ENCODE measurements at regions not wholly inside any gene's neighbourhood (a gene's known extent, or its start where the extent isn't known, plus 50 kb on each side); places are given as distances from the start of the nearest gene placed in this dataset.

DNA sequence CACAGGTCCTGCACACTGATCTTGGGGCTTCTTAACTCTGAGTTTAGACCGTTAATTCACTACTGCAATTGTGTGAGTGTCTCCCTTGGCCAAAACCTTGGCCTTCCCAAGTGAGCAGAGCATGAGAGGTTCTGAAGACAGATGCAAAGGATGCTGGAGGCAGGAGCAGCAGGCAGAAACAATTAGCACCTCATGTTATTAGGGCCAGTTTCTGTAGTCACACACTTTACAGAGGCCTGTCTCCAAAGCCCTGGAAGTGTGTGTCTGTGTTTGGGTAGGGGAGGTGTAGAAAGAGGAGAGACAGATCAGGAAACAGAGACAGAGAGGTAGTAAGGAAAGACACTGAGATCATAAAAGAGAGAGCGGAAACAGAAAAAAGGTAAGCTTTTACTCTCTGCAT lies 533.8 kb downstream of the TMEM182 start:
- Histone ChIP-seq H3K27me3 (ENCODE audit: control insufficient read depth, insufficient read depth, low read length) (no peaks in the 10 kb centered on the region), H3K9ac (ENCODE audit: low read depth, low read length) (no peak overlapping the region), H3K36me3 (ENCODE audit: control insufficient read depth, insufficient read depth, low read length) (no peaks in the 10 kb centered on the region), H3K4me1 (ENCODE audit: control insufficient read depth, insufficient read depth, low read length) (peaks cover 21% of the 10 kb centered on the region), H3K4me3 (ENCODE audit: low read depth, low read length) (no peak overlapping the region), H3K27ac (ENCODE audit: low read depth, low read length) (no peak overlapping the region), H3K9me3 (ENCODE audit: control insufficient read depth, insufficient read depth, low read length) (no peaks in the 10 kb centered on the region)

DNA sequence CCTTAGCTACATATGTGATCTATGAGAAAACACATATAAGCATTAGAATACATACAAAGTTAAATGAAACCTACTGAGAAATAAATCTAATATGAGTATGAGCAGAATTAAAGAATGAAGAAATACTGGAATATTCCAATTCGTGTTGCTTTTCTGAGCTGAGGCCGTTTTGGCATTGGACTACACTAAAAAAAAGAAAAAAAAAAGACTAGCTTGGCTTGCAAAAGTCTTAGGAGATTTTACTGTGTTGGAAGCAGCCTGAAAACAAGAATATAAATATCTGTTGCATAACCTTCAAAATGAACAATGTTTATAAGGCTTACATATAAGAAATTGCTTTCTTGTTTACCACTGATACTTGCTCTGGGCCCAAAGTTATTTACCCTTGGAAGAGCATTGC lies 562.8 kb downstream of the TMEM182 start:
- no peak overlapping the region for H3K4me3 ChIP-seq (ENCODE audit: low read depth, low read length)
- no peaks in the 10 kb centered on the region for H3K4me1 ChIP-seq (ENCODE audit: control insufficient read depth, insufficient read depth, low read length)
- no peaks in the 10 kb centered on the region for H3K36me3 ChIP-seq (ENCODE audit: control insufficient read depth, insufficient read depth, low read length)
- no peak overlapping the region for H3K27ac ChIP-seq (ENCODE audit: low read depth, low read length)
- H3K27me3 ChIP-seq (ENCODE audit: control insufficient read depth, insufficient read depth, low read length): no peaks in the 10 kb centered on the region
- H3K9ac ChIP-seq (ENCODE audit: low read depth, low read length): no peak overlapping the region
- H3K9me3 ChIP-seq (ENCODE audit: control insufficient read depth, insufficient read depth, low read length): no peaks in the 10 kb centered on the region

GRCh38 chr2:103327386-103327785 lies 565.6 kb downstream of the TMEM182 start:
- Histone ChIP-seq H3K9me3 (ENCODE audit: control insufficient read depth, insufficient read depth, low read length) (no peaks in the 10 kb centered on the region), H3K36me3 (ENCODE audit: control insufficient read depth, insufficient read depth, low read length) (no peaks in the 10 kb centered on the region), H3K27me3 (ENCODE audit: control insufficient read depth, insufficient read depth, low read length) (no peaks in the 10 kb centered on the region), H3K4me3 (ENCODE audit: low read depth, low read length) (no peak overlapping the region), H3K9ac (ENCODE audit: low read depth, low read length) (no peak overlapping the region), H3K27ac (ENCODE audit: low read depth, low read length) (no peak overlapping the region), H3K4me1 (ENCODE audit: control insufficient read depth, insufficient read depth, low read length) (no peaks in the 10 kb centered on the region)

GRCh38 chr2:103327966-103328365 lies 566.1 kb downstream of the TMEM182 start:
- Histone ChIP-seq H3K9me3 (ENCODE audit: control insufficient read depth, insufficient read depth, low read length) (no peaks in the 10 kb centered on the region), H3K9ac (ENCODE audit: low read depth, low read length) (no peak overlapping the region), H3K4me3 (ENCODE audit: low read depth, low read length) (no peak overlapping the region), H3K36me3 (ENCODE audit: control insufficient read depth, insufficient read depth, low read length) (no peaks in the 10 kb centered on the region), H3K4me1 (ENCODE audit: control insufficient read depth, insufficient read depth, low read length) (no peaks in the 10 kb centered on the region), H3K27me3 (ENCODE audit: control insufficient read depth, insufficient read depth, low read length) (no peaks in the 10 kb centered on the region), H3K27ac (ENCODE audit: low read depth, low read length) (no peak overlapping the region)

DNA sequence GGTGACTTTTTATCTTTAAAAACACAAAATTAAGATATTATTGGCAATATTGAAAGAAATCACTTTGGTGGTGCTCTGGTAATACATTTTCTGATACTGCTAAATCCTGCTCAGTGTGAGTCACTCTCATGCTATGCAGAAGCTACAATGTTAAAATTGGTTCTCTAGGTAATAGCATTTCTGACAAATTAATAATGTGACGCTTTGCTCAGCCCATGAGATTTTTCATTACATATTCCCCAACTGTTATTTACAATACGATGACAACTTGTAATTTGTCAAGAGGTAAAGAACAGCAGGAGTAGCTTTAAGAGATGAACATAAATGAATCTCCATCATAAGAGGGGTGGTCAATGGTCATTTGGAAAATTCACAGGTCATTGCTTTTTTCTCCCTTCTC lies 573.6 kb downstream of the TMEM182 start:
- Histone ChIP-seq H3K27ac (ENCODE audit: low read depth, low read length) (no peak overlapping the region), H3K9ac (ENCODE audit: low read depth, low read length) (no peak overlapping the region), H3K36me3 (ENCODE audit: control insufficient read depth, insufficient read depth, low read length) (no peaks in the 10 kb centered on the region), H3K4me3 (ENCODE audit: low read depth, low read length) (no peak overlapping the region), H3K9me3 (ENCODE audit: control insufficient read depth, insufficient read depth, low read length) (no peaks in the 10 kb centered on the region), H3K27me3 (ENCODE audit: control insufficient read depth, insufficient read depth, low read length) (no peaks in the 10 kb centered on the region), H3K4me1 (ENCODE audit: control insufficient read depth, insufficient read depth, low read length) (peaks cover 7% of the 10 kb centered on the region)

DNA sequence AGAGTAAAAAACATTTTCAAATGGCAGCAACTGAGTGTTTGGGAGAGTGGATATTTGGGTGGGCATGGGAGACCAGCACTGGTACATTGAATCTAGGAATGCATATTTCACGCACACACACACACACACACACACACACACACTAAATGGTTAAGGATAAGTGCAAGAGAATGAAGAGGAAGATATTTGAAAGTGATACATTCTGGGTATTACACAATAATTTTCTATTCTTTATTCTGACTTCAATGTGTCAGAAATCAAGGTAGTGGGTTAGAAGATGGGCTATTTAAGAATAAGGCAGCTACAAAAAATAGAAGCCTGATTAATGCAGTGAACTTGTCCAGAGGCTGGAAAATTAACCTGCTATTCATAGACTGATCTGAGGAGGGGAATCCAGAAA lies 577.0 kb downstream of the TMEM182 start:
- H3K4me1 ChIP-seq (ENCODE audit: control insufficient read depth, insufficient read depth, low read length): peaks cover 7% of the 10 kb centered on the region
- H3K4me3 ChIP-seq (ENCODE audit: low read depth, low read length): no peak overlapping the region
- H3K9me3 ChIP-seq (ENCODE audit: control insufficient read depth, insufficient read depth, low read length): no peaks in the 10 kb centered on the region
- H3K27ac ChIP-seq (ENCODE audit: low read depth, low read length): no peak overlapping the region
- H3K36me3 ChIP-seq (ENCODE audit: control insufficient read depth, insufficient read depth, low read length): no peaks in the 10 kb centered on the region
- H3K9ac ChIP-seq (ENCODE audit: low read depth, low read length): no peak overlapping the region
- H3K27me3 ChIP-seq (ENCODE audit: control insufficient read depth, insufficient read depth, low read length): no peaks in the 10 kb centered on the region

GRCh38 chr2:103346780-103347179 lies 584.9 kb downstream of the TMEM182 start:
- Histone ChIP-seq H3K9ac (ENCODE audit: low read depth, low read length) (no peak overlapping the region), H3K4me3 (ENCODE audit: low read depth, low read length) (peak overlapping the region; percentile 36), H3K36me3 (ENCODE audit: control insufficient read depth, insufficient read depth, low read length) (no peaks in the 10 kb centered on the region), H3K4me1 (ENCODE audit: control insufficient read depth, insufficient read depth, low read length) (peaks cover 15% of the 10 kb centered on the region), H3K9me3 (ENCODE audit: control insufficient read depth, insufficient read depth, low read length) (no peaks in the 10 kb centered on the region), H3K27me3 (ENCODE audit: control insufficient read depth, insufficient read depth, low read length) (no peaks in the 10 kb centered on the region), H3K27ac (ENCODE audit: low read depth, low read length) (no peak overlapping the region)

DNA sequence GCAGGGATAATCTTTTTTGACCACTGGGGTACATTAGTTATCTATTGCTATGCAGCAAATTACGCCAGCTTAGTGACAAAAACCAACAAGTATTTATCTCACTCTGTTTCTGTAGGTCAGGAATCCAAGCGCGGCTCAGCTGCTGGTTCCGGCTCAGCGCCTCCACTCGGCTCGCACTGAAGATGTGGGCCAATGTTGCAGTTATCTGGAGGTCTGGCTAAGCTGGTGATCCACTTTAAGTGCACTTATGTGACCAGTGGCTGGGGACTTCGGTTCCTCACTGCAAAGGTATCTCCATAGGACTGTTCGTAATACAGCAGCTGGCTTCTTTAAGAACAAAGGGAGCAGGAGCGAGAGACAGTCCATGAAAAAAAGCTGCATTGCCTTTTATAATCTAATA lies 591.9 kb downstream of the TMEM182 start:
- H3K27ac ChIP-seq (ENCODE audit: low read depth, low read length): no peak overlapping the region
- H3K27me3 ChIP-seq (ENCODE audit: control insufficient read depth, insufficient read depth, low read length): no peaks in the 10 kb centered on the region
- H3K36me3 ChIP-seq (ENCODE audit: control insufficient read depth, insufficient read depth, low read length): no peaks in the 10 kb centered on the region
- no peak overlapping the region for H3K9ac ChIP-seq (ENCODE audit: low read depth, low read length)
- H3K9me3 ChIP-seq (ENCODE audit: control insufficient read depth, insufficient read depth, low read length): no peaks in the 10 kb centered on the region
- no peaks in the 10 kb centered on the region for H3K4me1 ChIP-seq (ENCODE audit: control insufficient read depth, insufficient read depth, low read length)
- no peak overlapping the region for H3K4me3 ChIP-seq (ENCODE audit: low read depth, low read length)

- Histone ChIP-seq H3K4me3 (ENCODE audit: low read depth, low read length) (no peak overlapping the region), H3K4me1 (ENCODE audit: control insufficient read depth, insufficient read depth, low read length) (no peaks in the 10 kb centered on the region), H3K27ac (ENCODE audit: low read depth, low read length) (no peak overlapping the region), H3K9me3 (ENCODE audit: control insufficient read depth, insufficient read depth, low read length) (no peaks in the 10 kb centered on the region), H3K9ac (ENCODE audit: low read depth, low read length) (no peak overlapping the region), H3K36me3 (ENCODE audit: control insufficient read depth, insufficient read depth, low read length) (no peaks in the 10 kb centered on the region), H3K27me3 (ENCODE audit: control insufficient read depth, insufficient read depth, low read length) (no peaks in the 10 kb centered on the region)
Observed at GRCh38 chr2:103355287-103355686, 593.5 kb downstream of the TMEM182 start.

GRCh38 chr2:103361712-103362111 lies 599.9 kb downstream of the TMEM182 start:
- Histone ChIP-seq H3K27me3 (ENCODE audit: control insufficient read depth, insufficient read depth, low read length) (no peaks in the 10 kb centered on the region), H3K9me3 (ENCODE audit: control insufficient read depth, insufficient read depth, low read length) (peaks cover 3% of the 10 kb centered on the region; the same call in 1 of the 2 replicates), H3K4me3 (ENCODE audit: low read depth, low read length) (no peak overlapping the region), H3K9ac (ENCODE audit: low read depth, low read length) (no peak overlapping the region), H3K27ac (ENCODE audit: low read depth, low read length) (no peak overlapping the region), H3K4me1 (ENCODE audit: control insufficient read depth, insufficient read depth, low read length) (no peaks in the 10 kb centered on the region), H3K36me3 (ENCODE audit: control insufficient read depth, insufficient read depth, low read length) (no peaks in the 10 kb centered on the region)

DNA sequence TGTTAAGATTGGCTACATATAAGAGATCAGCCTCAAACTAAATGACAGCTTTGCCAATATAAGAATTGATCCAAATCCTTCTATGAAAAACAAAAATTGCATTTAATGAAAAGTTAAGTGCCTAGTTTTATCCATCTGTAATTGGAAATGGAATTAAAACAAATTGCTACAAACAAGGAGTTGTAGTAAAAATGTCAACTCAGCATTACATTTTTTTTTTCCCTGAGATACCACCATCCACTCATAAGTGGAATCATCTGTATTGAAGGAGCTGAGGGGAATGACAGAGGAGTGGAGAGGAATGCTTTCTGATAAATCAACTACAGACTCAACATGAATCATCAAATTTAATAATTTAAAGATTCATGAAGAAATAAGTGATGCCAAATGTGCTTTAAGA lies 601.8 kb downstream of the TMEM182 start:
- H3K4me3 ChIP-seq (ENCODE audit: low read depth, low read length): no peak overlapping the region
- H3K4me1 ChIP-seq (ENCODE audit: control insufficient read depth, insufficient read depth, low read length): no peaks in the 10 kb centered on the region
- peaks cover 3% of the 10 kb centered on the region; the same call in 1 of the 2 replicates for H3K9me3 ChIP-seq (ENCODE audit: control insufficient read depth, insufficient read depth, low read length)
- H3K27ac ChIP-seq (ENCODE audit: low read depth, low read length): no peak overlapping the region
- H3K36me3 ChIP-seq (ENCODE audit: control insufficient read depth, insufficient read depth, low read length): no peaks in the 10 kb centered on the region
- H3K27me3 ChIP-seq (ENCODE audit: control insufficient read depth, insufficient read depth, low read length): no peaks in the 10 kb centered on the region
- H3K9ac ChIP-seq (ENCODE audit: low read depth, low read length): no peak overlapping the region

DNA sequence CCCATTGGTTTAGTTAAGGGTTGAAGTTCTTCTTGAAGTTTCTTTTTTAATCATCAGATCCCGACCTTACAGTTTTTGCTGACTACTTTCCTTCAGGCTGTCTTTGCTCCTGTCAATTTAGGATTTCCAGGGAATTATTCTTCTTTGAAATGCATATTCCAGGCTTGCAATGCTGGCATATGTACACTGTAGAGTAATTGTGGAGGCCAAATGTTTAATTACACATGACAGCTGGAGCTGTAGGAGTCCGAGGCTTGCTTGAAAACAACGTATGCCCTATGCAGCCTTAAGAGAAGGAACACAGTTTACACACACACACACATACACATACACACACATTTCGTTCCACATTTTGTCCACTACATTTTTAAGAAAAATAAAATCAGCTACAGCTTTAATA lies 602.3 kb downstream of the TMEM182 start:
- Histone ChIP-seq H3K4me1 (ENCODE audit: control insufficient read depth, insufficient read depth, low read length) (no peaks in the 10 kb centered on the region), H3K9me3 (ENCODE audit: control insufficient read depth, insufficient read depth, low read length) (peaks cover 3% of the 10 kb centered on the region; the same call in 1 of the 2 replicates), H3K36me3 (ENCODE audit: control insufficient read depth, insufficient read depth, low read length) (no peaks in the 10 kb centered on the region), H3K4me3 (ENCODE audit: low read depth, low read length) (no peak overlapping the region), H3K27me3 (ENCODE audit: control insufficient read depth, insufficient read depth, low read length) (no peaks in the 10 kb centered on the region), H3K9ac (ENCODE audit: low read depth, low read length) (no peak overlapping the region), H3K27ac (ENCODE audit: low read depth, low read length) (no peak overlapping the region)
